ENCODE measurements at regions not wholly inside any gene's neighbourhood (a gene's known extent, or its start where the extent isn't known, plus 50 kb on each side); places are given as distances from the start of the nearest gene placed in this dataset.

DNA sequence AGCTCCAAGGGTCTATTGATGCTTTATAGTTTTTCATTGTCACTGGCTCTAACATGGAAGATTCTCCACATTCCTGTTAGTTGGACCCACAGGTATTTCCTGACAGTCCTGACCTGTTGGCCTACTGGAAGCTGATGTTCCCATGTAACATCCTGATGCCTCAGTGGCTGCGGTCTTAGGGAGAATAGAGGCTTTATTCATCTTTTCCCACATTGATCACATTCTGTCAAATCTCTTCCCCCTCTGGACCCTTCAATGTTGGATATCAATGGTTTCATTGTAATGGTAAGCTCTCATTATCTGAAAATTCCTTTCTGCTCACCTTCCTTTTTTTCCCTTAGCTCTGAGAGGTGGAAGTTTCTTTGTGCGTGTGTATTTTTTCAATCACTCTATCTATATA, 280.9 kb upstream of the TBX3 start:
- TF ChIP-seq EZH2phosphoT487 (IDR thresholded peaks at IDR 0.05; ENCODE audit: borderline replicate concordance): no peak
- TF ChIP-seq, protein P1, sequence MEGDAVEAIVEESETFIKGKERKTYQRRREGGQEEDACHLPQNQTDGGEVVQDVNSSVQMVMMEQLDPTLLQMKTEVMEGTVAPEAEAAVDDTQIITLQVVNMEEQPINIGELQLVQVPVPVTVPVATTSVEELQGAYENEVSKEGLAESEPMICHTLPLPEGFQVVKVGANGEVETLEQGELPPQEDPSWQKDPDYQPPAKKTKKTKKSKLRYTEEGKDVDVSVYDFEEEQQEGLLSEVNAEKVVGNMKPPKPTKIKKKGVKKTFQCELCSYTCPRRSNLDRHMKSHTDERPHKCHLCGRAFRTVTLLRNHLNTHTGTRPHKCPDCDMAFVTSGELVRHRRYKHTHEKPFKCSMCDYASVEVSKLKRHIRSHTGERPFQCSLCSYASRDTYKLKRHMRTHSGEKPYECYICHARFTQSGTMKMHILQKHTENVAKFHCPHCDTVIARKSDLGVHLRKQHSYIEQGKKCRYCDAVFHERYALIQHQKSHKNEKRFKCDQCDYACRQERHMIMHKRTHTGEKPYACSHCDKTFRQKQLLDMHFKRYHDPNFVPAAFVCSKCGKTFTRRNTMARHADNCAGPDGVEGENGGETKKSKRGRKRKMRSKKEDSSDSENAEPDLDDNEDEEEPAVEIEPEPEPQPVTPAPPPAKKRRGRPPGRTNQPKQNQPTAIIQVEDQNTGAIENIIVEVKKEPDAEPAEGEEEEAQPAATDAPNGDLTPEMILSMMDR (conservative IDR thresholded peaks at IDR 0.05; ENCODE audit: low read length): no peak
- Histone ChIP-seq H3F3A (ENCODE audit: low read depth) (no peaks in the 10 kb centered on the region), H3K79me2 (ENCODE audit: insufficient read depth, low read length) (no peaks in the 10 kb centered on the region), H4K20me1 (ENCODE audit: insufficient read depth, low read length, poor library complexity, severe bottlenecking) (no peaks in the 10 kb centered on the region), H3K4me2 (ENCODE audit: low read depth, low read length, poor library complexity, severe bottlenecking) (no peak overlapping the region), H3K9me3 (ENCODE audit: insufficient read depth, low read depth, low read length) (no peaks in the 10 kb centered on the region), H3K27me3 (ENCODE audit: insufficient read depth, low read length, poor library complexity, severe bottlenecking) (no peaks in the 10 kb centered on the region), H3K4me1 (ENCODE audit: insufficient read depth, low read length, poor library complexity, severe bottlenecking) (no peaks in the 10 kb centered on the region), H3K9ac (ENCODE audit: low read depth, low read length, poor library complexity, severe bottlenecking) (no peak overlapping the region), H2AFZ (ENCODE audit: low read length) (no peak overlapping the region), H3K9me2 (replicated peaks; ENCODE audit: low read depth, low read length) (no peaks in the 10 kb centered on the region), H3K36me3 (ENCODE audit: insufficient read depth, low read length) (no peaks in the 10 kb centered on the region), H3K4me3 (ENCODE audit: low read length, poor library complexity, severe bottlenecking) (no peak overlapping the region)

- no peaks in the 10 kb centered on the region for H3K79me2 ChIP-seq (ENCODE audit: insufficient read depth, low read length)
- H3K4me3 ChIP-seq (ENCODE audit: low read length, poor library complexity, severe bottlenecking): no peak overlapping the region
- no peaks in the 10 kb centered on the region for H3F3A ChIP-seq (ENCODE audit: low read depth)
- no peak overlapping the region for H3K4me2 ChIP-seq (ENCODE audit: low read depth, low read length, poor library complexity, severe bottlenecking)
- no peaks in the 10 kb centered on the region for H3K4me1 ChIP-seq (ENCODE audit: insufficient read depth, low read length, poor library complexity, severe bottlenecking)
- no peaks in the 10 kb centered on the region for H3K27me3 ChIP-seq (ENCODE audit: insufficient read depth, low read length, poor library complexity, severe bottlenecking)
- TF ChIP-seq, protein P1 (conservative IDR thresholded peaks at IDR 0.05; ENCODE audit: low read length): no peak
- no peak for TF ChIP-seq EZH2phosphoT487 (IDR thresholded peaks at IDR 0.05; ENCODE audit: borderline replicate concordance)
- H4K20me1 ChIP-seq (ENCODE audit: insufficient read depth, low read length, poor library complexity, severe bottlenecking): no peaks in the 10 kb centered on the region
- no peaks in the 10 kb centered on the region for H3K36me3 ChIP-seq (ENCODE audit: insufficient read depth, low read length)
- H2AFZ ChIP-seq (ENCODE audit: low read length): no peak overlapping the region
- no peak overlapping the region for H3K9ac ChIP-seq (ENCODE audit: low read depth, low read length, poor library complexity, severe bottlenecking)
- no peaks in the 10 kb centered on the region for H3K9me2 ChIP-seq (replicated peaks; ENCODE audit: low read depth, low read length)
- H3K9me3 ChIP-seq (ENCODE audit: insufficient read depth, low read depth, low read length): no peaks in the 10 kb centered on the region
Observed at GRCh38 chr12:114963846-114964245, 279.9 kb upstream of the TBX3 start.

GRCh38 chr12:114961491-114961890, 277.5 kb upstream of the TBX3 start:
- Histone ChIP-seq H3K9me2 (replicated peaks; ENCODE audit: low read depth, low read length) (no peaks in the 10 kb centered on the region), H3K4me3 (ENCODE audit: low read length, poor library complexity, severe bottlenecking) (no peak overlapping the region), H3K36me3 (ENCODE audit: insufficient read depth, low read length) (no peaks in the 10 kb centered on the region), H3K4me2 (ENCODE audit: low read depth, low read length, poor library complexity, severe bottlenecking) (no peak overlapping the region), H3K4me1 (ENCODE audit: insufficient read depth, low read length, poor library complexity, severe bottlenecking) (no peaks in the 10 kb centered on the region), H3K79me2 (ENCODE audit: insufficient read depth, low read length) (no peaks in the 10 kb centered on the region), H3K27me3 (ENCODE audit: insufficient read depth, low read length, poor library complexity, severe bottlenecking) (no peaks in the 10 kb centered on the region), H3F3A (ENCODE audit: low read depth) (no peaks in the 10 kb centered on the region), H3K9me3 (ENCODE audit: insufficient read depth, low read depth, low read length) (no peaks in the 10 kb centered on the region), H3K9ac (ENCODE audit: low read depth, low read length, poor library complexity, severe bottlenecking) (no peak overlapping the region), H4K20me1 (ENCODE audit: insufficient read depth, low read length, poor library complexity, severe bottlenecking) (no peaks in the 10 kb centered on the region), H2AFZ (ENCODE audit: low read length) (no peak overlapping the region)
- no peak for TF ChIP-seq EZH2phosphoT487 (IDR thresholded peaks at IDR 0.05; ENCODE audit: borderline replicate concordance)
- TF ChIP-seq, protein P1 (conservative IDR thresholded peaks at IDR 0.05; ENCODE audit: low read length): no peak

All from Loucy (cell line).